ENCODE measurements at regions not wholly inside any gene's neighbourhood (a gene's known extent, or its start where the extent isn't known, plus 50 kb on each side); places are given as distances from the start of the nearest gene placed in this dataset.
A peak's percentile ranks its signal among the peaks of the same experiment; 100 is the strongest.
"Not testable (repeated sequence)": the region's sequence is repeated elsewhere in the genome, so short reads cannot be mapped to it uniquely, and the experiment has no call there.

- no peak for DNase-seq (ENCODE audit: low read depth)
Measured at GRCh38 chr1:25131794-25132193, 100.5 kb downstream of the SYF2 start.

- DNase-seq (ENCODE audit: low read depth), result no peak
Measured at GRCh38 chr1:25130895-25131294, 101.4 kb downstream of the SYF2 start.

GRCh38 chr1:25129380-25129779 is 102.9 kb downstream of the SYF2 start:
- no peak for DNase-seq (ENCODE audit: low read depth)

GRCh38 chr1:25128121-25128621 is 104.1 kb downstream of the SYF2 start:
- no peak for DNase-seq (ENCODE audit: low read depth)

GRCh38 chr1:25126562-25126961 is 105.7 kb downstream of the SYF2 start:
- DNase-seq (ENCODE audit: low read depth), result no peak

GRCh38 chr1:25123551-25123950 is 108.8 kb downstream of the SYF2 start:
- DNase-seq (ENCODE audit: low read depth), result no peak

GRCh38 chr1:25122747-25123146 is 109.6 kb downstream of the SYF2 start:
- no peak for DNase-seq (ENCODE audit: low read depth)

GRCh38 chr1:25120281-25120680 is 112.0 kb downstream of the SYF2 start:
- no peak for DNase-seq (ENCODE audit: low read depth)

- DNase-seq (ENCODE audit: low read depth), result no peak
Measured at GRCh38 chr1:25118546-25118945, 113.8 kb downstream of the SYF2 start.

- DNase-seq (ENCODE audit: low read depth), result no peak
Measured at GRCh38 chr1:25117233-25117823, 115.0 kb downstream of the SYF2 start.

- DNase-seq (ENCODE audit: low read depth), result no peak
Measured at GRCh38 chr1:25116832-25117231, 115.5 kb downstream of the SYF2 start.

GRCh38 chr1:25116117-25116516 is 116.2 kb downstream of the SYF2 start:
- not testable (repeated sequence) for DNase-seq (ENCODE audit: low read depth)

GRCh38 chr1:25113731-25114130 is 118.6 kb downstream of the SYF2 start:
- no peak for DNase-seq (ENCODE audit: low read depth)

GRCh38 chr1:25113086-25113485 is 119.2 kb downstream of the SYF2 start:
- no peak for DNase-seq (ENCODE audit: low read depth)

GRCh38 chr1:25112400-25112799 is 119.9 kb downstream of the SYF2 start:
- DNase-seq (ENCODE audit: low read depth), result no peak

GRCh38 chr1:25111706-25112105 is 120.6 kb downstream of the SYF2 start:
- DNase-seq (ENCODE audit: low read depth), result peak; percentile 15

GRCh38 chr1:25110485-25110884 is 121.8 kb downstream of the SYF2 start:
- DNase-seq (ENCODE audit: low read depth), result no peak

- DNase-seq (ENCODE audit: low read depth), result no peak
Measured at GRCh38 chr1:25110036-25110435, 122.3 kb downstream of the SYF2 start.

- DNase-seq (ENCODE audit: low read depth), result no peak
Measured at GRCh38 chr1:25109531-25109951, 122.8 kb downstream of the SYF2 start.

GRCh38 chr1:25107643-25108010 is 124.7 kb downstream of the SYF2 start:
- DNase-seq (ENCODE audit: low read depth), result no peak

GRCh38 chr1:25106976-25107642 is 125.2 kb downstream of the SYF2 start:
- no peak for DNase-seq (ENCODE audit: low read depth)

- no peak for DNase-seq (ENCODE audit: low read depth)
Measured at GRCh38 chr1:25106352-25106751, 126.0 kb downstream of the SYF2 start.

GRCh38 chr1:25105836-25106235 is 126.5 kb downstream of the SYF2 start:
- no peak for DNase-seq (ENCODE audit: low read depth)

All from HS-5 (cell line).